GM19023 (cell line): ENCODE measurements at regions not wholly inside any gene's neighbourhood (a gene's known extent, or its start where the extent isn't known, plus 50 kb on each side); places are given as distances from the start of the nearest gene placed in this dataset.
"Not testable (repeated sequence)": the region's sequence is repeated elsewhere in the genome, so short reads cannot be mapped to it uniquely, and the experiment has no call there.

Experiments
- ATAC-seq: cut with Tn5 transposase; IDR thresholded peaks from one replicate; pipeline ENCODE4 v1.9.1; 2021; ENCODE audit warnings: mild to moderate bottlenecking, moderate library complexity; ENCODE audit not compliant: unreplicated experiment

DNA sequence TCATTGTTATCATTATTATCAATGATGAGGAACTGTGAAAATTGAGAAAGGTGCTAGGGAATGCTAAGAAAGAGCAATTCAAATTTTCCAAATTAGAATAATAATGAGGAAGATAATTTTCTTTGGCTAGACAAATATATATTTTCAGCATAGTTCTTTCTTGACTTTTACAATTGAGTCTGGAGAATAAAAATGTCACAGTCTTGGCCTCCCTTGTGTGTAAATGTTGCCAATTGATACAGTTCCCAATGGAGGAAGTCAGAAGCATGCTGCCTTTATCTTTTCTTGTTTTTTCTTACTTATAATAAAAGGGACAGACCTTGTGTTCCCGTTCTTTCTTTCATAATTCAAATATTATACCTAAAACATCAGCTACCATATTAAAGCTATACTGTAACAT is 774.4 kb downstream of the SI start:
- ATAC-seq = no peak

DNA sequence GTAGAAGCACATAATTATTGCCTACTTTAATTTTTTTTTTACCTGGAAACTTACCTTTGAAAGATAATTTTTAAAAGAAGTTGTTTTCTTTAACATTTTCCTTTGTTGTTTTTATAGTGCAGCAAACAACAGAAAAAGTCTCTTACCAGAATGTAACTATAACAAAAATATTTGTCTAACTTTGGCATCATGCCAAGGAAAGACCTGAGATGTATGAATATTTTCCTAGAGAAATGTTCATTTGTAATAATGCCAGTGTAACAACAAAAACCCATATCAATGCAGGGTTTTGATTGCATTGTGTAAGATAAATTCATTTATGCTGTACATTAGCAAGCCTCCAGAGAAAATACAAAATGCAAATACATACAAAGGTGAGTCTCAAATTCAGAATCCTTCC is 775.7 kb downstream of the SI start:
- no peak for ATAC-seq

DNA sequence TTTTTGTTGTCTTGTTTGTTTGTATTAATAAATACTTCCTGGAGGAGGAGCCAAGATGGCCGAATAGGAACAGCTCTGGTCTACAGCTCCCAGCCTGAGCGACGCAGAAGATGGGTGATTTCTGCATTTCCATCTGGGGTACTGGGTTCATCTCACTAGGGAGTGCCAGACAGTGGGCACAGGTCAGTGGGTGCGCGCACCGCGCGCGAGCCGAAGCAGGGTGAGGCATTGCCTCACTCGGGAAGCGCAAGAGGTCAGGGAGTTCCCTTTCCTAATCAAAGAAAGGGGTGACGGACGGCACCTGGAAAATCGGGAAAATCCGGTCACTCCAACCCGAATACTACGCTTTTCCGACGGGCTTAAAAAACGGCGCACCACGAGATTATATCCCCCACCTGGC is 786.8 kb downstream of the SI start:
- ATAC-seq = not testable (repeated sequence)

DNA sequence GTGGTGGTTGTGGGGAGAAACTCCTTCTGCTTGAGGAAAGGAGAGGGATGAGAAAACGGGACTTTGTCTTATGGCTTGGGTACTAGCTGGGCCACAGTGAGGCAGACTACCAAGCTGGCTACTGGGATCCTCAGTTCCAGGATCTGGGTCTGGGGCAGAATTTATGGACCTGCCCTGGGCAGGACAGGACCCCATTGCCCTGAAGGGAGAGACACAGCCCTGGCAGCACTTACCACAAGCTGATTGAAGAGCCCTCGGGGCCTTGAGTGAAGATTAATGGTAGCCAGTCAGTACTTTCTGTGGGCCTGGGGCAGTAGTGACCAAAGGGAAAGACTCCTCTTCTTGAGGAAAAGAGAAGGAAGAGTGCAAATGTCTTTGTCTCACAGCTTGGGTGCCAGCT is 799.7 kb downstream of the SI start:
- no peak for ATAC-seq

DNA sequence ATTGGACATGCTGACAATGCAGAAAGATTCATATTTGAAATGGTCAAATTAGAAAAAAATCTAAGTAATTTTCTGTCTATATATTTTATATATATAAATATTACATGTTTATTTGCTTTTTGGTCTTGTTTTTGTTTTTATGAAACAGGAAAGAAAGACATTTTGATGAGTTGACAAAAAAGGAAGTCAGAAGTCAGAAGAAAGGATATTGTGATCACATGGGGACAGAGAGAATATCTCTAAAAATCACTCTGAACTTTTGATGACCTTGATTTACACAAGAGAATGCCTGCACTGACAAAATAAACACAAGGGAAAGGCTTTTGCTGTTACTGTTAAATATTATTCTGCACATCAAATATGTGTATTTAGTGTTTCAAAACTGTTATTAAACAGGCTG is 811.2 kb downstream of the SI start:
- ATAC-seq = no peak

DNA sequence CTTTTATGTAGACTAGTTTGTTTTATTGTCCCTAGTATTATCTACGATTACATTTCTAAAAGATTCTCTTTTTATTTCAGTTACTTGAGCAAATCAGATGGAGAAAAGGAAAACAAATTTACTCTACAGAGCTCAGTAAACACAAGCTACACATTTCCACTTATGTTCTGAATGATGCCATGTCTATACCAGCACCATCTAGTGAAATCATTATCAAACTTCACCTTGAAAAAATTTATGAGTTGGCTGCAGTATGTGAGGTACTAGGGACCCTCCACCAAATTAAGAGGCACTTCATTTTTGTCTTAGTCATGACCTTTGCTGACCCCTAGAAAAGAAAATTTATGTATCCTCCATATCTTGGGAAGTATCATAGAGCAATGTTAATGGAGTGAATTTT is 827.4 kb downstream of the SI start:
- ATAC-seq = no peak

DNA sequence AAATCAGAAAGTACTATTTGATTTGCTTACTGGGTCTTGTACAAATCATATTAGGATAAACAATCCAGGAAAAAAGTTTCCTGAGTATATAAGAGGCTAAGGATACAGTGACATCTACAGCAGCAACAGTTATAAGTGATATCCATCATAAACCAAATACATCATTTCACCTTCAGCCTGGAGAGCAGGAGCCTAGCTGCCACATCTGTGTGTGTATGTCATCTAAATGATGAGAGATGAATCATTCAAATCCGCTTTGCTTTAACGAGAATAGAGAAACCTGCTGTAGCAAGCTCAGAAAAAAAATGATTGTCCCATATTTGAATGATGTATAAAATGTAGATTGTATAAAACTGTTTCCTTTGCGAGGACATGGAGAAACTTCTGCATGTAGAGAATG is 841.4 kb downstream of the SI start:
- ATAC-seq = no peak

DNA sequence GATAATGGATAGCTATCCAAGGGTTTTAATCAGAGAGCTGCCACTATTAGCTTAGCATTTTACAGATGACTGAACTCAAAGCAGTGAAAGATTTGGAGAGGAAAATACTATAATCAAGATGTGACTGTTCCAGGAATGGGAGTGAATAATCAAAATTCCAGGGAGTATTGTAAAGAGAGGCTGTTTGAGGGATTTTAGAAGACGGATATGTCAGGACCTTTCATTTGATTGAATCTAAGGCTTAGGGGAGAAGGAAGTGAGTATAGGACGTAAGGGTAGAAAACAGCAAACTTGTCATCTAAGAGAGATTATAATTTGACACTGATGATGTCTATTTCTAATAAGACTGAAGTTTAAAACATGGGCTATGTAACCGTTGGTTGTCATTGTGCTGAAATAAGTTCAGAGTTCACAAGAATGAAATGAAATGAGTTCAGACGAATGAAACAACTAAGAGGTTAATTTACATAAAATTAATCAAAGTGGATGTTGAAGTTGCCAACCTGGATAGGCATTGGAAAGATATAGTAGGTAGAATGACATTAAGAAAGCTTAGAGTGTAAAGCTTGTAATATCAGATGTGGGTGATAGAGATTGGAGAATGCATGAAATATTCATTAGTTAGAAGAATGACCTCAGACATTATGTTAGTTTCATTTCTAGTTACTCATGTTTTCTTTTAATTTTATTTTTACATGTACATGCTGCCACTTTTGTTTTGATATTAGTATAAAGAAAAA is 842.8 kb downstream of the SI start:
- ATAC-seq = no peak

DNA sequence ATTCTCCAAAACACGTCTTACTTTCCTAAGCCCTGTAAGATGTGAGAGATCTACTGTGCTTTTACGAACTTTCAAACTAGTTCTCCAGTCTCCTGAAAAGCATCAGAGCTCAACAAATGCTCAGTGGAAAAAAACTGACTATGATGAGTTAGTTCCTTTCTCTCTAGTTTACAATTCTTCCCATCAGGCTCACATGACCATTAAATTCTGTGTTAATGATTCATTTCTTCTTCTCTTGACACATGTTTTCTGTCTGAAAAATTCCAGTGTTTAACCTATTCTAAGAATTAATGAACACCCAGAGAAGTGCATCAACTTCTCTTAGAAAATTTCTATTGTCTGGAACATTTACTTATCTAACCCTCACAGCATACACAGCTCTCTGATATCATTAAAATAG is 844.3 kb downstream of the SI start:
- ATAC-seq = no peak

DNA sequence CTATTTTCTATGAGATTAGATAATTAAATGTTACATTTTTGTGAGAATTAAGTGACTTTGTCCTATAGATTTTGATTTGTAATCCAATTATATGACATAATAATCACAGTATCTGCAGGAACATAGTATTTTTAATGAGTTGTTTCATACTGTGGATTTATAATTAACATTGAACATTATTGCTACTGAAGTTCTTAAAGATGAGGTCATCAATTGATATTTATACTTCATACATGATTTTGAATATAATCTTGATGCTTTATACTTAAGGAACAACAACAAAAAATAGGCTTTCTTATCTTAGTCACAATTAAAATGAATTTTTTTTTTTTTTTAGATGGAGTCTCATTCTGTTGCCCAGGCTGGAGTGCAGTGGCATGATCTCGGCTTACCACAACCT is 846.6 kb downstream of the SI start:
- ATAC-seq = no peak

DNA sequence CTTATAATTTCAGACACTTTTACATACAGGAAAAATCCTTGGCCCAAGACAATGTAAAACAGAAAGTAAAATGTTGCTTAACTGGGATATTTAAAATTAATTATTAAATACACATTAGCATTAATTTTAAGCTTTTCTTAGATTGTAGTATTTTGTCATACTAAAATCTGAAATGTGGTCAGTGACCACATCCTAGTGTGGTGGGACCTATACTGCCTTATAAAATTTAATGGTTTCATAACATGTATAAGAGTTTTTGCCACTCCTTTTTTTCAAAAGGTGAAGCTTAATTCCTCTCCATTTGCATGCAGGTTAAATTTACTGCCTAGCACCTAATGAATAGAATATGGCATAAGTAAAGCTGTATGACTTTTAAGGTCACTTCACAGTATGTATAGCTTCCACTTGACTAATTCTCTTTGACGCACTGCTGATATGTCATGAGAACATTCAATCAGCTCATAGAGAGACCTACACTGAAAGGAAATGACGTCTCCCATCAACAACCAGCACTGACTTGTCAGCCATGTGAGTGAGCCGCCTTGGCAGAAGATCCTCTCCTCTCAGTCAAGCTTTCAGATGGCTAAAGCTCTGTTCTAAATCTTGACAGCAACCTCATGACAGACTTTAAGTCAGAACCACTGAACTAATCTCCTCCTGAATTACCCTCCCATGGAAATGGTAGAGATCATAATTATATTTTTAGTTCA is 847.8 kb downstream of the SI start:
- ATAC-seq = no peak

DNA sequence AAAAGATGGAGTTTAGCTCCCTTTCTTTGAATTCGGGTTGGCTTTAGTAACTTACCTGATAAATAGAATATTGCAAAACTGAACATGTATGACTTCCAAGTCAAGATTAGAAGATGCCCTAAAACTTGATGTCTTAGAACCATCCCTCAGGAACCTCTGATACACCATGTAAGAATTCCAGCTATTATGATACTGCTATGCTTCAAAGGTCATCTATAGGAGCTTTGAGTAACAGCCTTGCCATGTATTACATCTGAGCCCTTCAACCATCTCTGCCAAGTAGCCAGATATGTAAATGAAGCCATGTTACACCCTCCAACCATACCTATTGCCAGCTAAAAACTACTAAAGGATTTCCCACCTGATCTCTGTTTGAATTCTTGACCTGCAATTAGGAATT is 854.2 kb downstream of the SI start:
- ATAC-seq = no peak

DNA sequence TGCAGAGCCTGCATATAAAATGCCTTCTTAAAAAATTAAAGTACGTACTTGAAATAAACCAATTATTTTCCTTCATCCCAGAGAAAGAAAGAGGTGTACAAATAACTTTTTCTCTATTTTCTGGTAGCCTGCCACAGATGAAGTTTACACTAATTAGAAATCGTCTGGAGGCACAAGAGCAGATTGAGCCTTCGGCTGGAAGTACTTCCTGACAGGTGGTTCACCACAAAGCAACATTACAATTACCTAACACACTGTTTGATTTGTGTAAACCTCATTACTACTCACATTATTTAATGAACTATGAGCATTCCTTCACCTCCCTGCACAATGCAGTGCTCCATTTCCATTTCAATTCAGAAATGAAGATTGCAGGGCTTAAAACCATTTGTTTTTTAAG is 856.1 kb downstream of the SI start:
- ATAC-seq = no peak

DNA sequence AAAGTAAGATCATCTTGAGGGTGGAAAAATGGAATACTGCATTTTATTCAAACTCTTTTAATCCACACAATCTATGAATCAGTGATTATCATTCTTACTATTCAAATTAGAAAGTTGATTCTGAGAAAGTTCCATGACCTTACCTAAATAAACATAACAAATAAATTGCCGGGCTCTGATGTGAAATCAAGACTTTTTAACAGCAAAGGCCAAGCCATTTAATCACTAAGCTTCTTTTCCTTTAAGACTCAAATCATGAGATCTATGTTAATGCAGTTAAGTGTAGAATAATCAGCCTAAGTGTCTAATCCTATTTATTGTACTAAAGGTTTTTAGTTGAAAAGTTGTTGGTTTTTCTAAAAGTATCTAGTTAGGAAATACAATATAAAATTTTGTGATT is 857.0 kb downstream of the SI start:
- ATAC-seq = no peak

DNA sequence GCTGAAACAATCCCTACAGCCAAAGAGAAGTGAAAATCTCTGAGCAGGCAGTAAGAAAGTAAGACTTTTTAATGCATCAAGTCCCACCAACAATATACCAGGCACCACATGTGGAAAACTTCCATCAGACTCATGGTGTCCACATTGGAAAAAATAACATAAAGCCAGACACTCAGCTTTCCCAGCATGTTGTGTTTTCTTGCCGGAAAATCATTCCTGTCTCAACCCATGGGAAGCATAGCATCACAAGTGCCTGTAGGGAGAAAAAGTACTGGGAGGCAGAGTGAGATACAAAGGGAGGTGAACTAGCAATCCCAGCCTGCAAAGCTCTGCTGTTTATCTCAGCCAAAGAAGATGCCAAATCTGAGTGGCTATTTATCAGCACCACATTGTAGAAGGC is 868.9 kb downstream of the SI start:
- no peak for ATAC-seq

DNA sequence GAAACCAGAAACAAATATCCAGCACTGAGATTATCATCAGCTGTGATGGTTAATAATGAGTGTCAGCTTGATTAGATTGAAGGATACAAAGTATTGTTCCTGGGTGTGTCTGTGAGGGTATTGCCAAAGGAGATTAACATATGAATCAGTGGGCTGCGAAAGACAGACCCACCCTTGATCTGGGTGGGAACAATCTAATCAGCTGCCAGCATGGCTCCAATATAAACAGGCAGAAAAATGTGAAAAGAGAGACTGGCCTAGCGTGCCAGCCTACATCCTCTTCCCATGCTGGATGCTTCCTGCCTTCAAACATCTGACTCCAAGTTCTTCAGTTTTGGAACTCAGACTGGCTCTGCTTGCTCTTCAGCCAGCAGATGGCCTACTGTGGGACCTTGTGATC is 869.5 kb downstream of the SI start:
- ATAC-seq = no peak

DNA sequence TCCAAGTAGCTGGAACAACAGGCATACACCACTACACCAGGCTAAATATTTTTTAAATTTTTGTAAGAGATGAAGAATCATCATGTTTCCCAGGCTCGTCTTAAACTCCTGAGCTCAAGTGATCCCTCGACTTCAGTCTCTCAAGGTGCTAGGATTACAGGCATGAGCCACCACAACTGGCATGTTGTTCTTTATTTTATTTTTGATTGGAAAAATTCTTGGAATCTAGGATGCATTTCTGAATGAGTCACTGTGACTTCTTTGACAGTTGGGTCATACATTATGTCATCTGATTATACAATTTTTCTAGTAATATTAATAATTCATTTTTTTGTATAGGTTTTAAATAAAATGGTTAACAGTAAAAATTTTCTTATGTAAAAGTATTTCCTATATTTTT is 870.2 kb downstream of the SI start:
- ATAC-seq = no peak

DNA sequence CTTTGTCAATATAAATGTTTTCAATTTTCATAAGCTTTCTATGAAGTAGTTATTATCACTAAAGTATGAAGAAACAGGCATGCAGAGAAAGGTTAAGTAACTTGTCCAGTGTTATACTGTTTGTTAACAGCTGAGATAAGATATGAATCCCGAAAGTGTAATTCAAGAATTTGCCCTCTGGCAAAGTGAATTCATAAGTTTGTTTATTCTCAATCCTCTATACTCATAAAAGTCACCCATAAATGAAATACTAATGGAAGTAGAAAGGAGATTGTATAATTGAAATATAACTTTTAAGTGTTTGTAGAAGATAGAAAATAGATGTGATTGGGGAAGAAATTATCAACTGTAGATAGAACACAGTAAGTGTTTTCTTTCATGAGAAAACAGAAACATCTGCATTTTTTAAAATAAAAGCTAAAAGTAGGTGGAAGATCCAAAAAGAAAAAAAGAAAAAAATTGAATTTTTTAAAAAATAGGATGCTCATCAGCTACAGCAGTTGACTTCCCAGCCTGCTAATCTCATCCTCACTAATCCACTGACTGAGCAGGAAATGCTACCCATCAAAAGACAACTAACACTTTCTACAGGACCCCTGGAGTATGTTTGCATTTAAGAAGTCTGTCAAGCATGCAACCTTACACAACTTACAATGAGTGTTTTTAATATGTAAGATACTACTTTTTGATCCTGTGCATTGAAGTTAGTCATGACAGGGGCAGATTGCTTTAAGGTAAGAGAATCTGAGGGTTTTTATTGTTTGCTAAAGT is 878.1 kb downstream of the SI start:
- no peak for ATAC-seq

DNA sequence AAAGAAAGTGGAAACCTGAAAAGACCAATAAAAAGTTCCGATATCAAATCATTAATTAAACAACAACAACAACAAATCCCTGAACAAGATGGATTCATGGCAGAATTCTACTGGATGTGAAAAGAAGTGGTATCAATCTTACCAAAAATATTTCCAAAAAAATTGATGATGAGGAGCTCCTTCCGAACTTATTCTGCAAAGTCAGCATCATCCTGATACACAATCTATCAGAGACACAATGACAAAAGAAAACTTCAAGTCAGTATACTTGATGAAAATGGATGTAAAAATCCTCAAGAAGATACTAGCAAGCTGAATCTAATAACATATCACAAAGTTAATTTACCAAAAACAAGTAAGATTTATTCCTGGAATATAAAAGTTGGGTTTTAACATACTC is 881.8 kb downstream of the SI start:
- no peak for ATAC-seq

DNA sequence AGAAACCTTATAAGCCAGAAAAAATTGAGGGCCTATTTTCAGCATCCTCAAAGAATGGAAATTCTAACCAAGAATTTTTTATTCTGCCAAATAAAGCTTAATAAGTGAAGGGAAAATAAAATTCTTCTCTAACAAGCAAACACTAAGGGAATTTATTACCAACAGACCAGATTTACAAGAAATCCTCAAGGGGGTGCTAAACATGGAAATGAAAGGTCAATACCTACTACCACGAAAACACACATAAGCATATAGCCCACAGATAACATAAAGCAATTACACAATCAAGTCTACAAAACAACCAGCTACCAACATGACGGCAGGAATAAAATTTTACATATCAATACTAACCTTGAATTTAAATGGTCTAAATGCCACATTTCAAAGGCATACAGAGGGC is 883.5 kb downstream of the SI start:
- ATAC-seq = no peak

DNA sequence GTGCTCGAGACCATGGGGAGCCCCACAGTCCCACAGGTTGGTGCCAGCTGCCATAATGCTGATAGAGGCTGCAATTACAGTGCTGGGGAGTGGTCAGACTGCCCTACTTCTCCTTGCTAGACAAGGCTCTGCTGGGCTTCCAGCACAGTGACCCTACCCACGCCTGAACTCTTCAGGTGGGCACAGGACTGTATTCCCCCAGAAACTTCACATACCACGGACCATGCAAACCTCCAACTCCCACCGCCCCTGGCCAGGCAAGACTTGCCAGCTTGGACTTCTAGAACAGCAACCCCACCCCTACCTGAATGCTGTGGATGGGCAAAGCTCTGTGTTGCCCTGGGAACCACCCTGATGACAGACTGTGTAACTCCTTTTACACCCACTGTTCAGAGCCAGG is 885.3 kb downstream of the SI start:
- ATAC-seq = no peak

DNA sequence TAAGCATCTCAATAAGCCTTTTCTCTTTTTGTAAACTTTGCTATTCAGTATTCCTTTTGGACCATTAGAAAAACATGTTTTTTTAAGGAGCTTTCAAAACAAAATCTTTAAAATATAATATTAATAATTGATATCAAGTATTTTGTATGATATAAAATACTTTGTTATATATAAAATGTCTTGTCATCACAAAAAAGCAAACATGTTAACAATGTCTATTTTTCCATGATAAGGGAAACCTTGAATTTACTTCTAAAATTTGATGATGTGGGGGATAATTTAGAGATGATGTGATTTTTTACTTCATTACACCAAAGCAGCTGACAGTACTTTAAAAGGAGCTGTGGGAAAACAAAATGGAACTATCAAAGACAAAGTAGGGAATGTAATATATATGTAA is 887.7 kb downstream of the SI start:
- ATAC-seq = no peak
